Left renal cortex interstitium (tissue), 4 donors: ENCODE measurements at regions not wholly inside any gene's neighbourhood (a gene's known extent, or its start where the extent isn't known, plus 50 kb on each side); places are given as distances from the start of the nearest gene placed in this dataset.

ENCODE experiments used
- DNase-seq, 4 donors: peaks; one replicate each; pipeline ENCODE4 v3.0.0-alpha.2; 2013; ENCODE audit warnings: low read depth in 4 of 4, low spot score in 2 of 4, missing footprints in 1 of 4

GRCh38 chr3:104740874-104741379 is 625.8 kb upstream of the ALCAM start:
- no peak for DNase-seq

GRCh38 chr3:104742044-104742443 is 624.7 kb upstream of the ALCAM start:
- DNase-seq, result no peak

- no peak for DNase-seq
These were observed 621.4 kb upstream of the ALCAM start for GRCh38 chr3:104745313-104745712.

- DNase-seq, result no peak
These were observed 620.7 kb upstream of the ALCAM start for GRCh38 chr3:104746056-104746455.

GRCh38 chr3:104750581-104750980 is 616.1 kb upstream of the ALCAM start:
- DNase-seq, result peak in 1 of 4 donors; percentile 46

GRCh38 chr3:104755791-104756190 is 610.9 kb upstream of the ALCAM start:
- DNase-seq, result no peak

- DNase-seq, result no peak
These were observed 603.7 kb upstream of the ALCAM start for GRCh38 chr3:104763007-104763406.

- no peak for DNase-seq
These were observed 602.2 kb upstream of the ALCAM start for GRCh38 chr3:104764496-104764895.

- DNase-seq, result no peak
These were observed 597.8 kb upstream of the ALCAM start for GRCh38 chr3:104768886-104769285.

- no peak for DNase-seq
These were observed 587.4 kb upstream of the ALCAM start for GRCh38 chr3:104779324-104779723.

- DNase-seq, result no peak
These were observed 585.6 kb upstream of the ALCAM start for GRCh38 chr3:104781112-104781511.

GRCh38 chr3:104785947-104786346 is 580.8 kb upstream of the ALCAM start:
- no peak for DNase-seq

GRCh38 chr3:104787306-104787705 is 579.4 kb upstream of the ALCAM start:
- no peak for DNase-seq

GRCh38 chr3:104788807-104789206 is 577.9 kb upstream of the ALCAM start:
- no peak for DNase-seq

- no peak for DNase-seq
These were observed 575.4 kb upstream of the ALCAM start for GRCh38 chr3:104791331-104791730.

GRCh38 chr3:104796556-104796955 is 570.2 kb upstream of the ALCAM start:
- DNase-seq, result no peak

- no peak for DNase-seq
These were observed 561.7 kb upstream of the ALCAM start for GRCh38 chr3:104805042-104805441.

GRCh38 chr3:104805508-104805907 is 561.2 kb upstream of the ALCAM start:
- DNase-seq, result no peak

- DNase-seq, result no peak
These were observed 555.8 kb upstream of the ALCAM start for GRCh38 chr3:104810896-104811295.

GRCh38 chr3:104816008-104816407 is 550.7 kb upstream of the ALCAM start:
- DNase-seq, result no peak

GRCh38 chr3:104816716-104817115 is 550.0 kb upstream of the ALCAM start:
- no peak for DNase-seq

GRCh38 chr3:104819333-104819732 is 547.4 kb upstream of the ALCAM start:
- no peak for DNase-seq

GRCh38 chr3:104820959-104821358 is 545.8 kb upstream of the ALCAM start:
- no peak for DNase-seq
